SK-N-SH treated with all-trans-retinoic acid at 6 μM for 48 hours (cell line): ENCODE measurements at regions not wholly inside any gene's neighbourhood (a gene's known extent, or its start where the extent isn't known, plus 50 kb on each side); places are given as distances from the start of the nearest gene placed in this dataset.

Source experiments
- ATAC-seq: fragments of 200-7000 bp; cut with Tn5 transposase; 3 replicates; pipeline ENCODE4 v1.9.1; 2020; ENCODE audit warnings: mild to moderate bottlenecking, moderate library complexity
- ARNTL ChIP-seq: fragments of 450-650 bp; formaldehyde crosslinking; IDR thresholded peaks from 2 replicates; pipeline ENCODE4 v1.5.0; 2020; ENCODE audit warnings: low read depth, mild to moderate bottlenecking, moderate library complexity, borderline replicate concordance
- CSDC2 ChIP-seq: fragments of 250-450 bp; sonication (Bioruptor Pico); IDR thresholded peaks from 2 replicates; pipeline ENCODE4 v1.5.0; 2020; ENCODE audit warnings: mild to moderate bottlenecking, moderate library complexity
- CSRNP3 ChIP-seq: fragments of 250-450 bp; sonication (Bioruptor Pico); IDR thresholded peaks from 2 replicates; pipeline ENCODE4 v1.5.1; 2021; ENCODE audit warnings: mild to moderate bottlenecking, moderate library complexity
- ESRRG ChIP-seq: fragments of 250-450 bp; sonication (Bioruptor Pico); IDR thresholded peaks from 2 replicates; pipeline ENCODE4 v1.6.1; 2021; ENCODE audit warnings: mild to moderate bottlenecking
- GLIS3 ChIP-seq: fragments of 250-450 bp; sonication (Bioruptor Pico); IDR thresholded peaks from 2 replicates; pipeline ENCODE4 v1.5.0; 2020; ENCODE audit warnings: mild to moderate bottlenecking, moderate library complexity
- OSR1 ChIP-seq: fragments of 250-450 bp; sonication (Bioruptor Pico); IDR thresholded peaks from 2 replicates; pipeline ENCODE4 v1.8.0; 2022; ENCODE audit warnings: moderate library complexity, mild to moderate bottlenecking, inconsistent platforms
- PPARA ChIP-seq: fragments of 250-450 bp; sonication (Bioruptor Pico); IDR thresholded peaks from 2 replicates; pipeline ENCODE4 v1.5.0; 2020; ENCODE audit warnings: mild to moderate bottlenecking, borderline replicate concordance
- SNAI2 ChIP-seq: fragments of 250-450 bp; sonication (Bioruptor Pico); IDR thresholded peaks from 2 replicates; pipeline ENCODE4 v1.5.0; 2020; ENCODE audit warnings: mild to moderate bottlenecking, moderate library complexity
- TOX ChIP-seq: fragments of 250-450 bp; sonication (Bioruptor Pico); IDR thresholded peaks from 2 replicates; pipeline ENCODE4 v1.8.0; 2021; ENCODE audit warnings: mild to moderate bottlenecking, moderate library complexity, borderline replicate concordance
- TSHZ2 ChIP-seq: fragments of 250-450 bp; sonication (Bioruptor Pico); IDR thresholded peaks from 2 replicates; pipeline ENCODE4 v1.5.0; 2020; ENCODE audit warnings: mild to moderate bottlenecking, moderate library complexity
- ZC3H10 ChIP-seq: fragments of 250-450 bp; sonication (Bioruptor Pico); IDR thresholded peaks from 2 replicates; pipeline ENCODE4 v1.5.1; 2021; ENCODE audit warnings: mild to moderate bottlenecking, moderate library complexity
- ZFP30 ChIP-seq: fragments of 450-650 bp; formaldehyde crosslinking; IDR thresholded peaks from 2 replicates; pipeline ENCODE4 v1.5.0; 2022; ENCODE audit warnings: mild to moderate bottlenecking, moderate library complexity
- ZNF565 ChIP-seq: fragments of 450-650 bp; formaldehyde crosslinking; conservative IDR thresholded peaks from 2 replicates; pipeline ENCODE4 v1.5.0; 2020; ENCODE audit warnings: low read depth, mild to moderate bottlenecking, moderate library complexity
- ZNF70 ChIP-seq: fragments of 450-650 bp; formaldehyde crosslinking; IDR thresholded peaks from 2 replicates; pipeline ENCODE4 v1.5.0; 2020; ENCODE audit warnings: mild to moderate bottlenecking, moderate library complexity
- ZNF8 ChIP-seq: fragments of 450-650 bp; formaldehyde crosslinking; IDR thresholded peaks from 2 replicates; pipeline ENCODE4 v1.5.0; 2020; ENCODE audit warnings: mild to moderate bottlenecking, moderate library complexity
- TF ChIP-seq, protein P1 (sequence below): fragments of 250-450 bp; sonication (Bioruptor Pico); IDR thresholded peaks from 2 replicates; pipeline ENCODE4 v1.8.0; 2020; ENCODE audit warnings: mild to moderate bottlenecking, moderate library complexity, borderline replicate concordance
- TF ChIP-seq, protein P2 (sequence below): fragments of 250-450 bp; sonication (Bioruptor Pico); IDR thresholded peaks from 2 replicates; pipeline ENCODE4 v1.5.1; 2020; ENCODE audit warnings: low read depth, mild to moderate bottlenecking, moderate library complexity
- TF ChIP-seq, protein P3 (sequence below): fragments of 250-450 bp; sonication (Bioruptor Pico); IDR thresholded peaks from 2 replicates; pipeline ENCODE4 v1.8.0; 2021; ENCODE audit warnings: low read depth, mild to moderate bottlenecking, moderate library complexity, borderline replicate concordance

DNA sequence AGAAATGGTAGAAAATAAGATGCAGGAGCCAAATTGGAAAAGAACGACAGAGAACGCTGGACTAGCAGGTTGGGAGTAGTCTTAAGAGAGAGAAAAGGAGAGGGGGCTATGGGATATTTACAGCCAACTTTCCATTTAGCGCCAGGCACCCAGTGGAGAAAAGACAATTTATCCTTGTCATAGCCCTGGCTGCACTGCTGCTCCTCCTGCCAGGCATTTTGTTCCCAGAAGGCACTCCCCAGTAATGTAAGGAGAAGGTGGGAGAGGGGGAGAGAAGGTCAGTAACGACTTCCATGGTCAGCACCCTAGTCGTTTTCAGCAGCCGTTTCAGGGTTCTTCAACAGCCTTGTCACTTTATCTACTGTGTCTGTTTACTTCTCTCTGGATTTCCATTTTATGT, 159.0 kb downstream of the TRMT11 start (continued):
- TF ChIP-seq, protein P1, sequence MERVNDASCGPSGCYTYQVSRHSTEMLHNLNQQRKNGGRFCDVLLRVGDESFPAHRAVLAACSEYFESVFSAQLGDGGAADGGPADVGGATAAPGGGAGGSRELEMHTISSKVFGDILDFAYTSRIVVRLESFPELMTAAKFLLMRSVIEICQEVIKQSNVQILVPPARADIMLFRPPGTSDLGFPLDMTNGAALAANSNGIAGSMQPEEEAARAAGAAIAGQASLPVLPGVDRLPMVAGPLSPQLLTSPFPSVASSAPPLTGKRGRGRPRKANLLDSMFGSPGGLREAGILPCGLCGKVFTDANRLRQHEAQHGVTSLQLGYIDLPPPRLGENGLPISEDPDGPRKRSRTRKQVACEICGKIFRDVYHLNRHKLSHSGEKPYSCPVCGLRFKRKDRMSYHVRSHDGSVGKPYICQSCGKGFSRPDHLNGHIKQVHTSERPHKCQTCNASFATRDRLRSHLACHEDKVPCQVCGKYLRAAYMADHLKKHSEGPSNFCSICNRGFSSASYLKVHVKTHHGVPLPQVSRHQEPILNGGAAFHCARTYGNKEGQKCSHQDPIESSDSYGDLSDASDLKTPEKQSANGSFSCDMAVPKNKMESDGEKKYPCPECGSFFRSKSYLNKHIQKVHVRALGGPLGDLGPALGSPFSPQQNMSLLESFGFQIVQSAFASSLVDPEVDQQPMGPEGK, result no peak
- TF ChIP-seq, all 23 proteins: peak for 0

GRCh38 chr6:126147291-126147815, 161.0 kb downstream of the TRMT11 start:
- TF ChIP-seq CSDC2 (CRISPR knock-in tag) (no peak), OSR1 (no peak), ZNF8 (CRISPR knock-in tag) (no peak), ZFP30 (CRISPR knock-in tag) (no peak)
- no peak for ATAC-seq

DNA sequence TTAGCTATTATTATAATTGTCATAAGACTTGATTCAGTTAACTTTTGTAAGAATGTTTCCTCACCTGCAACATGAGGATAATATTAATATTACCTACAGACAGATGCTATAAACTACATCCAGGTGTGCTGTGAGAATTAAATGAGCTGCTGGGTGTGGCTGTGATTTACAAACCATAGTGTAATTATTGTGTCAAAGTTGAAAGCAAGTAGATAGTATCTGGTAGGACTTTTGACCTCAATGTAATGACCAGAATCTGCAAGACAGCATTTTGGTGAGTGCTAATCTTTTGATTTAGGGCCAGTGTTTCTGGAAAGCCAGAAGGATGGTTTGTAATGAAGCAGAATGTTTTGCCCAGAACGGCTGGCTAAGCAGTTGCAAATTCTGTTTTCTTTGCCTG, 162.5 kb downstream of the TRMT11 start:
- TF ChIP-seq CSDC2 (CRISPR knock-in tag) (no peak), ZNF565 (CRISPR knock-in tag) (no peak), ZNF8 (CRISPR knock-in tag) (no peak), PPARA (CRISPR knock-in tag) (no peak), ARNTL (CRISPR knock-in tag) (no peak), ESRRG (no peak), TSHZ2 (no peak), ZFP30 (CRISPR knock-in tag) (no peak), ZC3H10 (CRISPR knock-in tag) (no peak), ZNF70 (CRISPR knock-in tag) (no peak), CSRNP3 (CRISPR knock-in tag) (no peak), SNAI2 (CRISPR knock-in tag) (no peak), GLIS3 (CRISPR knock-in tag) (no peak), OSR1 (no peak), TOX (CRISPR knock-in tag) (no peak)
- TF ChIP-seq, protein P2, sequence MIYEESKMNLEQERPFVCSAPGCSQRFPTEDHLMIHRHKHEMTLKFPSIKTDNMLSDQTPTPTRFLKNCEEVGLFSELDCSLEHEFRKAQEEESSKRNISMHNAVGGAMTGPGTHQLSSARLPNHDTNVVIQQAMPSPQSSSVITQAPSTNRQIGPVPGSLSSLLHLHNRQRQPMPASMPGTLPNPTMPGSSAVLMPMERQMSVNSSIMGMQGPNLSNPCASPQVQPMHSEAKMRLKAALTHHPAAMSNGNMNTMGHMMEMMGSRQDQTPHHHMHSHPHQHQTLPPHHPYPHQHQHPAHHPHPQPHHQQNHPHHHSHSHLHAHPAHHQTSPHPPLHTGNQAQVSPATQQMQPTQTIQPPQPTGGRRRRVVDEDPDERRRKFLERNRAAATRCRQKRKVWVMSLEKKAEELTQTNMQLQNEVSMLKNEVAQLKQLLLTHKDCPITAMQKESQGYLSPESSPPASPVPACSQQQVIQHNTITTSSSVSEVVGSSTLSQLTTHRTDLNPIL (CRISPR knock-in tag), result no peak
- TF ChIP-seq, protein P1, result no peak
- TF ChIP-seq, protein P3, sequence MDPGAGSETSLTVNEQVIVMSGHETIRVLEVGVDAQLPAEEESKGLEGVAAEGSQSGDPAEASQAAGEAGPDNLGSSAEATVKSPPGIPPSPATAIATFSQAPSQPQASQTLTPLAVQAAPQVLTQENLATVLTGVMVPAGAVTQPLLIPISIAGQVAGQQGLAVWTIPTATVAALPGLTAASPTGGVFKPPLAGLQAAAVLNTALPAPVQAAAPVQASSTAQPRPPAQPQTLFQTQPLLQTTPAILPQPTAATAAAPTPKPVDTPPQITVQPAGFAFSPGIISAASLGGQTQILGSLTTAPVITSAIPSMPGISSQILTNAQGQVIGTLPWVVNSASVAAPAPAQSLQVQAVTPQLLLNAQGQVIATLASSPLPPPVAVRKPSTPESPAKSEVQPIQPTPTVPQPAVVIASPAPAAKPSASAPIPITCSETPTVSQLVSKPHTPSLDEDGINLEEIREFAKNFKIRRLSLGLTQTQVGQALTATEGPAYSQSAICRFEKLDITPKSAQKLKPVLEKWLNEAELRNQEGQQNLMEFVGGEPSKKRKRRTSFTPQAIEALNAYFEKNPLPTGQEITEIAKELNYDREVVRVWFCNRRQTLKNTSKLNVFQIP (CRISPR knock-in tag), result no peak
- no peak for ATAC-seq
